Activated naive CD8-positive, alpha-beta T cell treated with anti-CD3 and anti-CD28 coated beads for 36 hours (primary cell): ENCODE measurements at regions not wholly inside any gene's neighbourhood (a gene's known extent, or its start where the extent isn't known, plus 50 kb on each side); places are given as distances from the start of the nearest gene placed in this dataset.
"Not testable (repeated sequence)": the region's sequence is repeated elsewhere in the genome, so short reads cannot be mapped to it uniquely, and the experiment has no call there.

Experiments used
- DNase-seq: peaks from one replicate; pipeline ENCODE4 v3.0.0; 2021
- H3K27ac Mint-ChIP-seq: one replicate; pipeline ENCODE4 v1.8.0; 2022; ENCODE audit warnings: mild to moderate bottlenecking, moderate library complexity, mixed read lengths
- H3K27me3 Mint-ChIP-seq: one replicate; pipeline ENCODE4 v1.8.0; 2022; ENCODE audit warnings: mild to moderate bottlenecking, mixed read lengths
- H3K36me3 Mint-ChIP-seq: one replicate; pipeline ENCODE4 v1.8.0; 2021; ENCODE audit warnings: mild to moderate bottlenecking, mixed read lengths
- H3K4me1 Mint-ChIP-seq: one replicate; pipeline ENCODE4 v1.8.0; 2021; ENCODE audit warnings: mixed read lengths
- H3K4me3 Mint-ChIP-seq: one replicate; pipeline ENCODE4 v1.8.0; 2022; ENCODE audit warnings: mild to moderate bottlenecking, moderate library complexity, mixed read lengths
- H3K9me3 Mint-ChIP-seq: one replicate; pipeline ENCODE4 v1.8.0; 2022; ENCODE audit warnings: mixed read lengths

- not testable (repeated sequence) for H3K27ac Mint-ChIP-seq, DNase-seq, H3K27me3 Mint-ChIP-seq, H3K9me3 Mint-ChIP-seq, H3K36me3 Mint-ChIP-seq, H3K4me1 Mint-ChIP-seq, H3K4me3 Mint-ChIP-seq
Observed at GRCh38 chr2:87428452-87429130, 319.3 kb upstream of the PLGLB2 start.

GRCh38 chr2:87429206-87429930 is 318.5 kb upstream of the PLGLB2 start:
- not testable (repeated sequence) for DNase-seq, H3K36me3 Mint-ChIP-seq, H3K27ac Mint-ChIP-seq, H3K9me3 Mint-ChIP-seq, H3K27me3 Mint-ChIP-seq, H3K4me3 Mint-ChIP-seq, H3K4me1 Mint-ChIP-seq

GRCh38 chr2:87429931-87430275 is 318.0 kb upstream of the PLGLB2 start:
- H3K4me3 Mint-ChIP-seq, DNase-seq, H3K36me3 Mint-ChIP-seq, H3K4me1 Mint-ChIP-seq, H3K9me3 Mint-ChIP-seq, H3K27ac Mint-ChIP-seq, H3K27me3 Mint-ChIP-seq: not testable (repeated sequence)

GRCh38 chr2:87431051-87431450 is 316.8 kb upstream of the PLGLB2 start:
- not testable (repeated sequence) for H3K36me3 Mint-ChIP-seq, H3K27me3 Mint-ChIP-seq, H3K27ac Mint-ChIP-seq, DNase-seq, H3K4me1 Mint-ChIP-seq, H3K9me3 Mint-ChIP-seq, H3K4me3 Mint-ChIP-seq

- H3K4me3 Mint-ChIP-seq, H3K9me3 Mint-ChIP-seq, H3K27me3 Mint-ChIP-seq, H3K4me1 Mint-ChIP-seq, H3K36me3 Mint-ChIP-seq, DNase-seq, H3K27ac Mint-ChIP-seq: not testable (repeated sequence)
Observed at GRCh38 chr2:87432711-87433453, 315.0 kb upstream of the PLGLB2 start.

- not testable (repeated sequence) for H3K9me3 Mint-ChIP-seq, H3K27me3 Mint-ChIP-seq, DNase-seq, H3K4me3 Mint-ChIP-seq, H3K27ac Mint-ChIP-seq, H3K4me1 Mint-ChIP-seq, H3K36me3 Mint-ChIP-seq
Observed at GRCh38 chr2:87436007-87436406, 311.9 kb upstream of the PLGLB2 start.

- not testable (repeated sequence) for H3K9me3 Mint-ChIP-seq, H3K4me3 Mint-ChIP-seq, H3K4me1 Mint-ChIP-seq, DNase-seq, H3K27ac Mint-ChIP-seq, H3K36me3 Mint-ChIP-seq, H3K27me3 Mint-ChIP-seq
Observed at GRCh38 chr2:87437701-87438260, 310.1 kb upstream of the PLGLB2 start.

- H3K9me3 Mint-ChIP-seq, H3K27ac Mint-ChIP-seq, H3K4me1 Mint-ChIP-seq, H3K27me3 Mint-ChIP-seq, H3K36me3 Mint-ChIP-seq, DNase-seq, H3K4me3 Mint-ChIP-seq: not testable (repeated sequence)
Observed at GRCh38 chr2:87438780-87439454, 309.0 kb upstream of the PLGLB2 start.

- H3K4me1 Mint-ChIP-seq: peaks cover 11% of the 10 kb centered on the region
- not testable (repeated sequence) for DNase-seq, H3K27me3 Mint-ChIP-seq, H3K9me3 Mint-ChIP-seq, H3K27ac Mint-ChIP-seq, H3K4me3 Mint-ChIP-seq, H3K36me3 Mint-ChIP-seq
Observed at GRCh38 chr2:87439617-87440204, 308.2 kb upstream of the PLGLB2 start.

GRCh38 chr2:87440650-87441049 is 307.2 kb upstream of the PLGLB2 start:
- H3K4me1 Mint-ChIP-seq: peaks cover 18% of the 10 kb centered on the region
- DNase-seq, H3K27ac Mint-ChIP-seq, H3K27me3 Mint-ChIP-seq, H3K9me3 Mint-ChIP-seq, H3K36me3 Mint-ChIP-seq, H3K4me3 Mint-ChIP-seq: not testable (repeated sequence)

GRCh38 chr2:87441375-87441774 is 306.5 kb upstream of the PLGLB2 start:
- DNase-seq, H3K27ac Mint-ChIP-seq, H3K9me3 Mint-ChIP-seq, H3K4me3 Mint-ChIP-seq, H3K27me3 Mint-ChIP-seq, H3K36me3 Mint-ChIP-seq: not testable (repeated sequence)
- H3K4me1 Mint-ChIP-seq: peaks cover 20% of the 10 kb centered on the region

- not testable (repeated sequence) for H3K27me3 Mint-ChIP-seq, H3K4me3 Mint-ChIP-seq, H3K9me3 Mint-ChIP-seq, H3K36me3 Mint-ChIP-seq, DNase-seq
- Mint-ChIP-seq H3K27ac (peak overlapping the region; percentile 38), H3K4me1 (peaks cover 20% of the 10 kb centered on the region)
Observed at GRCh38 chr2:87442983-87443577, 304.8 kb upstream of the PLGLB2 start.

- H3K4me3 Mint-ChIP-seq, H3K9me3 Mint-ChIP-seq, H3K27me3 Mint-ChIP-seq, DNase-seq, H3K36me3 Mint-ChIP-seq: not testable (repeated sequence)
- Mint-ChIP-seq H3K4me1 (peaks cover 20% of the 10 kb centered on the region), H3K27ac (peak overlapping the region; percentile 45)
Observed at GRCh38 chr2:87444951-87445350, 302.9 kb upstream of the PLGLB2 start.

GRCh38 chr2:87445613-87446312 is 302.1 kb upstream of the PLGLB2 start:
- Mint-ChIP-seq H3K4me1 (peaks cover 20% of the 10 kb centered on the region), H3K27ac (peak overlapping the region; percentile 87)
- not testable (repeated sequence) for H3K36me3 Mint-ChIP-seq, H3K9me3 Mint-ChIP-seq, DNase-seq, H3K27me3 Mint-ChIP-seq, H3K4me3 Mint-ChIP-seq
